ENCODE measurements at regions not wholly inside any gene's neighbourhood (a gene's known extent, or its start where the extent isn't known, plus 50 kb on each side); places are given as distances from the start of the nearest gene placed in this dataset.

GRCh38 chr4:3390288-3390811 lies 51.4 kb upstream of the HGFAC start:
- TF ChIP-seq, protein P1, sequence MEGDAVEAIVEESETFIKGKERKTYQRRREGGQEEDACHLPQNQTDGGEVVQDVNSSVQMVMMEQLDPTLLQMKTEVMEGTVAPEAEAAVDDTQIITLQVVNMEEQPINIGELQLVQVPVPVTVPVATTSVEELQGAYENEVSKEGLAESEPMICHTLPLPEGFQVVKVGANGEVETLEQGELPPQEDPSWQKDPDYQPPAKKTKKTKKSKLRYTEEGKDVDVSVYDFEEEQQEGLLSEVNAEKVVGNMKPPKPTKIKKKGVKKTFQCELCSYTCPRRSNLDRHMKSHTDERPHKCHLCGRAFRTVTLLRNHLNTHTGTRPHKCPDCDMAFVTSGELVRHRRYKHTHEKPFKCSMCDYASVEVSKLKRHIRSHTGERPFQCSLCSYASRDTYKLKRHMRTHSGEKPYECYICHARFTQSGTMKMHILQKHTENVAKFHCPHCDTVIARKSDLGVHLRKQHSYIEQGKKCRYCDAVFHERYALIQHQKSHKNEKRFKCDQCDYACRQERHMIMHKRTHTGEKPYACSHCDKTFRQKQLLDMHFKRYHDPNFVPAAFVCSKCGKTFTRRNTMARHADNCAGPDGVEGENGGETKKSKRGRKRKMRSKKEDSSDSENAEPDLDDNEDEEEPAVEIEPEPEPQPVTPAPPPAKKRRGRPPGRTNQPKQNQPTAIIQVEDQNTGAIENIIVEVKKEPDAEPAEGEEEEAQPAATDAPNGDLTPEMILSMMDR (IDR thresholded peaks at IDR 0.05; ENCODE audit: low read length) = no peak
- no peak for TF ChIP-seq EZH2 (IDR thresholded peaks at IDR 0.05; ENCODE audit: borderline replicate concordance, low read length)
